ENCODE measurements at regions not wholly inside any gene's neighbourhood (a gene's known extent, or its start where the extent isn't known, plus 50 kb on each side); places are given as distances from the start of the nearest gene placed in this dataset.

GRCh38 chr12:24723759-24724158, 225.1 kb downstream of the BCAT1 start:
- no peak for DNase-seq (ENCODE audit: low read depth in 2 of 2)

GRCh38 chr12:24721191-24721590, 227.7 kb downstream of the BCAT1 start:
- no peak for DNase-seq (ENCODE audit: low read depth in 2 of 2)

DNA sequence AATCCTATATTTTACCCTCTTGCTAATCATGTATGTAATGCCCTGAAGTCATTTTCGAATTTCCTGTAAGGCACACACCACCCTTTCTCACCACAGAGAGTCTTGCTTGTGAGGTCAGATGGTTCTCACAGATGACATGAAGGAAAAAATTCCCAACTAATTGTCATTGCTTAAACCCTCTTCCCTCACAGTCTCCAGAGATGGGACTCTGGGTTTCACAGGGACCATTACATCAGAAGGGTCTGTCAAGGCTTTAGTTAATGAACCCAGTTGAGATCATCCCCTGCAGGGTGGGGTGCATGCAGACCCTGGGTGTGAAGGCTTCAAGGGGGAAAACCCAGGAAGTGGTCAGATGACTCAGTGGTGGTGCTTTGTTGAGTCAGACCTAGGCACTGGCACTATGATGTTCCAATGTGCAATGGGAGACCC, 229.6 kb downstream of the BCAT1 start:
- peak; percentile 22 to 45 for DNase-seq (ENCODE audit: low read depth in 2 of 2)

GRCh38 chr12:24718617-24719016, 230.3 kb downstream of the BCAT1 start:
- DNase-seq (ENCODE audit: low read depth in 2 of 2) = no peak

DNA sequence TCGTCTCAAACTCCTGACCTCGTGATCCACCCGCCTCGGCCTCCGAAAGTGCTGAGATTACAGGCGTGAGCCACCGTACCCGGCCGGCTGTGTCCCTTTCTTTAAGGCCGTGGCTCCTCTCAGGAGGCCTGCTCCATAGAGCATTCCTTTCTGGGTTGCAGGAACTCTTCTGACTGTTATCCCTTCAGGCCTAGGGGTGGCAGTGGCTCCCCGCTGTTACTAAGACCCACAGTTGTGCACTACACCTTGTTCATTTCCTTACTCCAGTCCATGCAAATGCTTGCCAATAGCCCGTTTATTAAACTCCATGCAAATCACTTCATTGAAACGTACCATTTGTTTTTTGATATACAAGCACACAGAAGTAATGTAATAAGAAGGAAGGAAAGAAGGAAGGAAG, 234.7 kb downstream of the BCAT1 start:
- no peak for DNase-seq (ENCODE audit: low read depth in 2 of 2)

GRCh38 chr12:24711056-24712008, 237.6 kb downstream of the BCAT1 start:
- DNase-seq (ENCODE audit: low read depth in 2 of 2) = no peak

DNA sequence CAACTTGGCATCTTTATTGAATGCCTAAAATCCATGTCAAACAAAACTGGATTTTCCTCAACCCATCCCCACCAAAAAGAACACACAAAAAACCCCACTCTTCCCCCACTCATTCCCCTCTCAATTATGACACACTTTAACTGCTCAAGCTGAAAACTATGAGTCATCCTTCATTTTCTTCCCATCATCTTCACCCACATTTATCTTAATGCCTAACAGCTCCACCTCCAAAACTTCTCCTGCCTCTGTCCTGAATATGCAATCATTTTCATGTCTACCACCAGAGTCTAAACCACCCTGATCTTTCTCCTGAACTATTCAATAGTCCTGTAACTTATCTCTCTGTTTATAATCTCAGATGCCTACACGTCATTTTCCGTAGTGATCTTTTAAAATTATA, 239.7 kb downstream of the BCAT1 start:
- DNase-seq (ENCODE audit: low read depth in 2 of 2) = no peak

- no peak for DNase-seq (ENCODE audit: low read depth in 2 of 2)
Measured at GRCh38 chr12:24708718-24709117, 240.2 kb downstream of the BCAT1 start.

GRCh38 chr12:24708043-24708442, 240.9 kb downstream of the BCAT1 start:
- no peak for DNase-seq (ENCODE audit: low read depth in 2 of 2)

GRCh38 chr12:24707334-24707733, 241.6 kb downstream of the BCAT1 start:
- DNase-seq (ENCODE audit: low read depth in 2 of 2) = no peak

DNA sequence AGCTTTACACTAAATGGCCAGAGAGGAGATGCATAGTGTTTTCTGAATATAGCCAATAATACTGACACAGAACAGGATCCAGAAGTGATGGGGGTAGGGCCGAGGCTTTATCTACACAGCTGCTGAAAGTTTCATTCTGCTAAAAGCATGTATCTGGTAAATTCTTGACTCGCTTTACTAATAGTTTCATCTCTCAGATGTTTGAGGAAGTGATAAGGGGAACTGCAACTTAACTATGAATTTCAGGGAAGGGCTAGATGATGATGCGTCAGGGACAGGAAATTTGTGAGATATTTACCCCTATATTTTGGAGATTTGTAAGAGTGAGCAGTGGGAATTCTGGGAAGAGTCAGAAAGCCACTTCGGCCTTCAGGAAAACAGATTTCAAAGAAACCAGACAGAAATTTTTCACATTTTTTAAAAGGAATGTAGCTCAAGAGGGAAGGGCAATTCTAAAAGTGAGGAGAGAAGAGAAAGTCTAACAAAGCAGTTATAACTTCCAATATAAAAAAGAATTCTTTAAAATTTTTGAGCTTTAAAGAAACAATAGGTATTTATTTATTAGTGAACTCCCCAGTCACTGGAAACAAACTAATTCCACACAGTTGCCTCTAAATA, 243.1 kb downstream of the BCAT1 start:
- DNase-seq (ENCODE audit: low read depth in 2 of 2) = no peak

- no peak for DNase-seq (ENCODE audit: low read depth in 2 of 2)
Measured at GRCh38 chr12:24705216-24705615, 243.7 kb downstream of the BCAT1 start.

DNA sequence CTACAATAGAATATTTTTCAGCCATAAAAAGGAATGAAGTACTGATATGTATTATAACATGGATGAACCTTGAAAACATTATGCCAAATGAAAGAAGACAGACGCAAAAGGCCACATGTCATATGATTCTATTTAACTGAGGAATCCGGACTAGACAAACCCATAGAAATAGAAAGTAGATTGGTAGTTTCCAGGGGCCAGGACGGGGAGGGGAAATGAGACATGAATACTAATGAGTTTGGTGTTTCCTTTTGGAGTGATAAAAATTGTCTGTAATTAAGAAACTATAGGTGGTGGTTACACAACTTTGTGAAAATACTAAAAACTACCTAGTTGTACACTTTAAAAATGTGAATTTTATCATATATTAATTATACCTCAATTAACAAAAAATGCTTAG, 247.6 kb downstream of the BCAT1 start:
- no peak for DNase-seq (ENCODE audit: low read depth in 2 of 2)

DNA sequence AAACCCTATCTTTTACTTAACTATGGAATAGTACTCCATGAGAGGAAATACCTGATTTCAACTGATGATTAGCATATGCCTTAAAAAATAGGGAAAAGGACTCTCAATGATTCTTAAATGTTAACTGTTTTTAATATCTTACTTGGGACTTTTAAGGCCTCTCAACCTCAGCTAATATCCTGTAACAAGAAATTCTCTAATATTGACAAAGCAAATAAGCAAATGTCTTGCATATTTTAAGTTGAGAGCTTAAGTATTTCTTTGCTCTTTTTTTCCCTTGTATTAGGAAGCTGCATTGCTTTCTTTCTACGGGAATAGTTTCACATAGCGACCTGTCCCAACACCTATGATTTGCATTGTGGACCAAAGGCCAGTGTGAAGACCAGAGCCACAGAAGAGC, 249.9 kb downstream of the BCAT1 start:
- no peak for DNase-seq (ENCODE audit: low read depth in 2 of 2)

DNA sequence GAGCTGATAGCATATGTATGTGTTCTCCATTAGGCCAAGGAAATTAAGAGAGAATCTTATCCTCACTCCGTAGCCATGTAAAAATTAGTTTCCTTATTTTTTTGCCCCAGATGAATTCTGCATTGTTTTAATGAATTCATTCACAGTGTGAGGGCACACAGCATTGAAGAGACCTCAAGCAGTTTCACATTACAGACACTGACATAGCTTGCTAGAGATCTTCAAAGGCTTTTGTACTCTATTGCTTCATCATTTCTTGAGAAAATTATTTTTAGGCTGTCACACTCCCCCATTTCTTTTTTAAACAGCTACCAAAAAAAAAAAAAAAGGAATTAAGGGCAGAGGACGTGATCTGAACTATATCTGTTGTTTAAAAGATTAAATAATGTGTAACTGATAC, 251.1 kb downstream of the BCAT1 start:
- no peak for DNase-seq (ENCODE audit: low read depth in 2 of 2)

- no peak for DNase-seq (ENCODE audit: low read depth in 2 of 2)
Measured at GRCh38 chr12:24697295-24697694, 251.6 kb downstream of the BCAT1 start.

- DNase-seq (ENCODE audit: low read depth in 2 of 2) = no peak
Measured at GRCh38 chr12:24696800-24697199, 252.1 kb downstream of the BCAT1 start.

GRCh38 chr12:24695657-24696329, 253.1 kb downstream of the BCAT1 start:
- no peak for DNase-seq (ENCODE audit: low read depth in 2 of 2)

GRCh38 chr12:24695103-24695502, 253.8 kb downstream of the BCAT1 start:
- DNase-seq (ENCODE audit: low read depth in 2 of 2) = no peak

DNA sequence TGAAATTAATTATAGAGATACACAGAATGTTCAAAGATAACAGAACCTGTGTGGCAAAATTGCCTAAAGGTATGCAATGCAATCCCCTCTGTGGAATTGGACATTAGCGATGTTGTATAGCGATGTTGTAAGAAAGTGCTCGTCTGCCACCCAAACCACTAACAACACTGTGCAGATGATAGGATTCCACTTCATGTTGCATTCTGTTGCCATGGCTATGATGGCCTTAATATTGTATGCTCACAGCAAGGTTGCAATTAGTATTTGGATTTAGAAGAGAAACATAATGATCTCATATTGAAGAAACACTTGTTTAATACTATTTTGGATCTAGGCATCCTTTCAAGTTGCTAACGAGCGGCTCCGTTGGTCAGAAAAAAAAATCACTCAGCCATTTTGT, 260.3 kb downstream of the BCAT1 start:
- no peak for DNase-seq (ENCODE audit: low read depth in 2 of 2)

DNA sequence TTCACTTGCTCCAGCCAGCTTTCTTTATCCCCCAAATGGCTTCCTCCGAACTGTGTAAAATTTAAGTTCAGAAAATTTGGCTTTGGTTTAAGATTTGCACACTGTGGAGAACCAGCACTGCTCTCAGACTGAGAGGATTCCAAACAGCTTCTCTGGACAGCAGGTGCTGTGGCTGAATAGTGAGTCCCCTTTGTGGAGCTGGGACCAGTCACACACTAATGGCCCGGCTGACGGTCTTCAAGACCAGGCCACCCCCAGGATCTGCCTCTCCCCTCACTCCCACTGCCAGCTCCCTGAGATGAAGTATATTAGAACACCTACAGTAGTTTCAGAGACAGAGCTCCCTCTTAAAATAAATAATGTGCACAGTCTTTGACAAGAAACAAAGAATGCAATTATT, 267.3 kb downstream of the BCAT1 start:
- no peak for DNase-seq (ENCODE audit: low read depth in 2 of 2)

GRCh38 chr12:24679126-24679525, 269.8 kb downstream of the BCAT1 start:
- no peak for DNase-seq (ENCODE audit: low read depth in 2 of 2)

DNA sequence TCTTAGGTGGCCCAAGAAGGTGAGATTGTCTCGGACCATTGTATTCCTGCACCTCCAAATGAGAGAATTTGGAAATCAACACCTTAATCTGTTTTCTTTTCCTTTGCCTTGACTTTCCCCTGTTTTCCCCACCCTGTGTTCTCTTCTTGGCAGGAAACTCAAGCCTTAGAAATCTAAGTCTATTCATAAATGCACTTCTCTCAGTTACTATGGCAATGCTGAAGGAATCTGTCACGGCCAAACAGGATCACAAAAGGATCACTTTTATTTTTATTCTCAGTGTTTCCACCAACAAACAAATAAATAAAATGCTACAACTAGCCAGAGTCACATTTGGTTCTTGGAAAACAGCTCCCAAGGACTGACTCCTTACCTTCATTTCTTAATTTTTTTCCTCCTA, 270.5 kb downstream of the BCAT1 start:
- DNase-seq (ENCODE audit: low read depth in 2 of 2) = no peak

All from stimulated activated CD8-positive, alpha-beta memory T cell treated with anti-CD3 and anti-CD28 coated beads, Interleukin-7, amount 100 ng/mL, for 4 hours (primary cell).